HFF-Myc (cell line): ENCODE measurements at regions not wholly inside any gene's neighbourhood (a gene's known extent, or its start where the extent isn't known, plus 50 kb on each side); places are given as distances from the start of the nearest gene placed in this dataset.

Source experiments
- DNase-seq: peaks from one replicate; pipeline ENCODE4 v3.0.0-alpha.2; 2011; ENCODE audit warnings: low read depth; ENCODE audit errors: extremely low read depth
- H3K4me3 ChIP-seq: replicated peaks from 2 replicates; pipeline ENCODE4 v1.5.1; 2011; ENCODE audit warnings: low read depth, mild to moderate bottlenecking, control low read depth, low read length
- TF ChIP-seq, protein P1 (sequence below): IDR thresholded peaks from 2 replicates; pipeline ENCODE4 v1.5.1; 2012; ENCODE audit warnings: mild to moderate bottlenecking, low read depth, low read length, control low read depth; ENCODE audit errors: missing control alignments

DNA sequence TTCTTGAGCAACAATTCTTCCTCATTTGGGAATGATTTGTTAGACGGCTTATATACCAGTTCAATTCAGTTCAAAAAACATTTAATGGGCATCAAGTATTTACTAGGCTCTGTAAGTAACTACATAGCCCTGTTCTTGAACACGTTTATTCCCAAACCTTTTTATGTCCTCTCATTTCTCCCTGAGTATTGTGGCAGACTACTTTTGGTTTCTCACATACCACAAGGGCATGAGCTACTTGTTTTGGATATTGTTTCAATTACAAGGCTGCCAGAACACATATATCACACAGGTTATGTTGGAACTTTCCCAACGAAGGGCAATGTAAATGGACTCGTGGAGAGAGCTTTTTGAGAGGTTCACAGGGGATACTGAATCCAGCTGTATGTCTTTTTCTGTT is 363.8 kb upstream of the NAALADL2 start:
- TF ChIP-seq, protein P1, sequence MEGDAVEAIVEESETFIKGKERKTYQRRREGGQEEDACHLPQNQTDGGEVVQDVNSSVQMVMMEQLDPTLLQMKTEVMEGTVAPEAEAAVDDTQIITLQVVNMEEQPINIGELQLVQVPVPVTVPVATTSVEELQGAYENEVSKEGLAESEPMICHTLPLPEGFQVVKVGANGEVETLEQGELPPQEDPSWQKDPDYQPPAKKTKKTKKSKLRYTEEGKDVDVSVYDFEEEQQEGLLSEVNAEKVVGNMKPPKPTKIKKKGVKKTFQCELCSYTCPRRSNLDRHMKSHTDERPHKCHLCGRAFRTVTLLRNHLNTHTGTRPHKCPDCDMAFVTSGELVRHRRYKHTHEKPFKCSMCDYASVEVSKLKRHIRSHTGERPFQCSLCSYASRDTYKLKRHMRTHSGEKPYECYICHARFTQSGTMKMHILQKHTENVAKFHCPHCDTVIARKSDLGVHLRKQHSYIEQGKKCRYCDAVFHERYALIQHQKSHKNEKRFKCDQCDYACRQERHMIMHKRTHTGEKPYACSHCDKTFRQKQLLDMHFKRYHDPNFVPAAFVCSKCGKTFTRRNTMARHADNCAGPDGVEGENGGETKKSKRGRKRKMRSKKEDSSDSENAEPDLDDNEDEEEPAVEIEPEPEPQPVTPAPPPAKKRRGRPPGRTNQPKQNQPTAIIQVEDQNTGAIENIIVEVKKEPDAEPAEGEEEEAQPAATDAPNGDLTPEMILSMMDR = no peak
- peak; percentile 16 for DNase-seq
- H3K4me3 ChIP-seq = no peak overlapping the region

DNA sequence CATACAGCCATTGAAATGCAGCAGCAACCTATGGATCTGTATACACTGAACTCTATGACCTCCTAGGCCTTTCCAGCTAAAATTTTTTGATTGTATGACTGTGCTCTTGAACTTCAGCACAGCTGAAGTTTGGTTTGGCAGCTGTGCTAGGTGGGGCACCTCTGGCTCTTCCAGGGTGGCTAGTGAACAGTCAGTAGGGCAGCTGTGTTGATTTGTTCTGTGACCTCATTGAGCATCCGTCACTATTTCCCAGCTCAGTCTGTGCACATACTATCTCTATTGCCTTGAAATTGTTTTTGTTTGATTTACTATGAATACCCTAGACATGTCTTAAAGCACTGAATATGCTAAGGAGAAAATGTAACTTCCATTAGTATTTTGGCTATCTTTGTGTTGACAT is 363.2 kb upstream of the NAALADL2 start:
- TF ChIP-seq, protein P1 = no peak
- H3K4me3 ChIP-seq = no peak overlapping the region
- DNase-seq = no peak

DNA sequence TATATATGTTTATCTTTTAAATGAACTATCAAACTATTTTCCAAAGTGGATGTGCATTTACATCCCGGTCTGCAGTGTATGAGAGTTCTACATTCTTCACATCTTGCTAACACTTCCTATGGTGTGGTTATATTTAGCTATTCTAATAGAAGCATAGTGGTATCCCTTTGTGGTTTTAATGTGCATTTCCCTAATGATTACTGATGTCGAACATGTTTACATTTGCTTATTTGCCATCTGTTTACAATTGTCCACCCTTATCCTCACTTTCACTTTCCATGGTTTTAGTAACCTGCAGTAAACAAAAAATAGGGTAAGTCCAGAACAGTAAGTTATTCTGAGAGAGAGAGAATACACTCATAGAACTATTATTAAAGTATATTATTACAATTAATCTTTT is 360.5 kb upstream of the NAALADL2 start:
- peak; percentile 50 for DNase-seq
- TF ChIP-seq, protein P1 = no peak
- H3K4me3 ChIP-seq = no peak overlapping the region

DNA sequence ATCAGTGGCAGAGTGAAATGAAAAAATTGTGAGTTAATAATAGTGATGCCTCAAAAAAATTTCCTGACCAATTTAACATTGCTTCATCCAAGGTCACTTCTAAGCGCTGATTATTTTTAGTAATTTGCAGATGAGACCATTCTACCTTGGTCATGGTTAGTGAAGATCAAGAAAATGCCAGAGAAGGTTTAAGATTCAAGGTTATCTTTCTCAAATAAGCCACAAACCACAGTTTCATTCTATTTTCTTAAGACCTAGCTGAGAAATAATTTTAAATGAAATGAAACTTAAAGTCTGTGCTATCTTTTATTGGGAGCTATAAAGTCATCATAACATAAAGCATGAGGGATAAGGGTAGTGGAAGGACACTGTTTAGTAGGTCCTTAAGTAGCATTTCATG is 353.9 kb upstream of the NAALADL2 start:
- TF ChIP-seq, protein P1 = no peak
- DNase-seq = no peak
- H3K4me3 ChIP-seq = no peak overlapping the region

DNA sequence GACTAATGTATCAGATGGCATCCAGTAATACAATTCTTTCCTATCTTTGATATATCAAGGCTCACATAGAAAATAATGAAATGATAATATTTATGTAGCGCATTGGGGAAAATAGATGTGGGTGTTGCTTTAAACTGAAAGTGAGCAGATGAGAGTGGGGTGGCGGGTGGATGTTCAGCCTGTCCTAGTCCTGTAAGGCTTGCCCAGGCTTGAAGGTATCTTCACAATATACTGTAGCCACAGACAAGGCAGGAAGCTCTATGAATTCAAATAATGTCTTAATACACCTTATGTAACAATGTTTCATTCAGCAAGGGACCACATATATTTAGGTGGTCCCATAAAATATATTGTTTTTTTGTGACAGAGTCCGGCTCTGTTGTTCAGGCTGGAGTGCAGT is 334.9 kb upstream of the NAALADL2 start:
- no peak overlapping the region for H3K4me3 ChIP-seq
- TF ChIP-seq, protein P1 = no peak
- DNase-seq = no peak

DNA sequence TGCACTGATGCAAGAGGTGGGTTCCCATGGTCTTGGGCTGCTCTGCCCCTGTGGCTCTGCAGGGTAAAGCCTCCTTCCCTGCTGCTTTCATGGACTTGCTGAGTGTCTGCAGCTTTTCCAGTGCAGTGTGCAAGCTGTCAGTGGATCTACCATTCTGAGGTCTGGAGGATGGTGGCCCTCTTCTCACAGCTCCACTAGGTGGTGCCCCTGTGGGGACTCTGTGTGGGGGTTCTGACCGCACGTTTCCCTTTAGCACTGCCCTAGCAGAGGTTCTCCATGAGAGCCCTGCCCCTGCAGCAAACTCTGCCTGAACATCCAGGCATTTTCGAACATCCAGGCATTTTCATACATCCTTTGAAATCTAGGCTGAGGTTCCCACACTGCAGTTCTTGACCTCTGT is 329.8 kb upstream of the NAALADL2 start:
- H3K4me3 ChIP-seq = no peak overlapping the region
- DNase-seq = no peak
- TF ChIP-seq, protein P1 = no peak

DNA sequence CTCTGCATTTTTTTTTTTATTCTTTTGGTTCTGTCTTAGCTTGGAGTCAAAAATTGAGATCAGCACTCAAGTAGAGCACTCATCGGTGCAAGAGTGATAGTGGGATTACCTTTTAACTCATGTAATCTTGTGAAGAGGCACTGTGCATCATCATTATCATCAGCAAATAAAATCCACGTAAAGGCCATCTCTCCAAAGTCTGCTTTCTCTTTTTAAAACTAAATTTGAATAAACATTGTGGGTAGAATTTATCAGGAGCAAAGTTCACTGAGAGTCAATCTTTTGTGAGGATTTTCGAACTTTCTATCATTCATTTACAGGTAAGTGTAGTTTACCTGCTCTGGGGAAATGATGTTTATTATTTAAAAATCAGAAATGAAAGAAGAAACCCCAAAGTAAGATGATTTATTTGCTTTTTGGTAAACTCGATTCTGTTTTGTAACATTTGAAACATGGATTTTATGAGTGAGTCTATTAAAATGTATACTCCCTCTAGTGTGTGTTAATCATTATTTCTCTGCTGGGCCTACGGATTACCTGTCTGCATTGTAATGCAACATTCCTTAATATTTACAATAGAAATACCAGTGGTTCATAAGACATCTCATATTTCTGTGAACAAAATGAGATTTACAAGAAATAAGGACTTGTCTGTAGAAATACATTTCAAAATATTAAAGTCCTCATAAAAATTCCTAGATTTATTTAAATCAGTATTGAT is 327.7 kb upstream of the NAALADL2 start:
- DNase-seq = no peak
- TF ChIP-seq, protein P1 = no peak

More for the DNA sequence above, 327.7 kb upstream of the NAALADL2 start:
- no peak overlapping the region for H3K4me3 ChIP-seq
